ENCODE measurements at regions not wholly inside any gene's neighbourhood (a gene's known extent, or its start where the extent isn't known, plus 50 kb on each side); places are given as distances from the start of the nearest gene placed in this dataset.
"Not testable (repeated sequence)": the region's sequence is repeated elsewhere in the genome, so short reads cannot be mapped to it uniquely, and the experiment has no call there.

- DNase-seq: no peak
Observed at GRCh38 chr13:84641491-84641890, 759.2 kb upstream of the SLITRK1 start.

- DNase-seq: no peak
Observed at GRCh38 chr13:84640691-84641090, 758.4 kb upstream of the SLITRK1 start.

- DNase-seq: no peak
Observed at GRCh38 chr13:84630476-84630875, 748.2 kb upstream of the SLITRK1 start.

- no peak for DNase-seq
Observed at GRCh38 chr13:84616864-84617263, 734.6 kb upstream of the SLITRK1 start.

- no peak for DNase-seq
Observed at GRCh38 chr13:84609716-84610115, 727.4 kb upstream of the SLITRK1 start.

GRCh38 chr13:84607261-84608013 lies 725.2 kb upstream of the SLITRK1 start:
- DNase-seq: no peak

GRCh38 chr13:84606616-84607015 lies 724.3 kb upstream of the SLITRK1 start:
- DNase-seq: no peak

- no peak for DNase-seq
Observed at GRCh38 chr13:84605927-84606326, 723.7 kb upstream of the SLITRK1 start.

- no peak for DNase-seq
Observed at GRCh38 chr13:84591444-84591843, 709.2 kb upstream of the SLITRK1 start.

GRCh38 chr13:84590663-84591062 lies 708.4 kb upstream of the SLITRK1 start:
- DNase-seq: no peak

- no peak for DNase-seq
Observed at GRCh38 chr13:84588023-84588422, 705.7 kb upstream of the SLITRK1 start.

- DNase-seq: not testable (repeated sequence)
Observed at GRCh38 chr13:84579901-84580300, 697.6 kb upstream of the SLITRK1 start.

GRCh38 chr13:84574851-84575250 lies 692.6 kb upstream of the SLITRK1 start:
- peak; percentile 28 for DNase-seq

GRCh38 chr13:84571264-84571663 lies 689.0 kb upstream of the SLITRK1 start:
- DNase-seq: no peak

GRCh38 chr13:84570831-84571230 lies 688.6 kb upstream of the SLITRK1 start:
- no peak for DNase-seq

- DNase-seq: no peak
Observed at GRCh38 chr13:84569366-84569765, 687.1 kb upstream of the SLITRK1 start.

- no peak for DNase-seq
Observed at GRCh38 chr13:84567848-84568247, 685.6 kb upstream of the SLITRK1 start.

GRCh38 chr13:84566780-84567179 lies 684.5 kb upstream of the SLITRK1 start:
- peak; percentile 50 for DNase-seq

GRCh38 chr13:84563611-84564010 lies 681.3 kb upstream of the SLITRK1 start:
- DNase-seq: peak; percentile 78

- peak; percentile 75 for DNase-seq
Observed at GRCh38 chr13:84553227-84553626, 671.0 kb upstream of the SLITRK1 start.

- peak; percentile 45 for DNase-seq
Observed at GRCh38 chr13:84543962-84544361, 661.7 kb upstream of the SLITRK1 start.

- no peak for DNase-seq
Observed at GRCh38 chr13:84542348-84542747, 660.1 kb upstream of the SLITRK1 start.

- DNase-seq: no peak
Observed at GRCh38 chr13:84536906-84537305, 654.6 kb upstream of the SLITRK1 start.

- no peak for DNase-seq
Observed at GRCh38 chr13:84528408-84529070, 646.3 kb upstream of the SLITRK1 start.

- DNase-seq: peak; percentile 8
Observed at GRCh38 chr13:84525865-84526264, 643.6 kb upstream of the SLITRK1 start.
